PC-3 (cell line): ENCODE measurements at regions not wholly inside any gene's neighbourhood (a gene's known extent, or its start where the extent isn't known, plus 50 kb on each side); places are given as distances from the start of the nearest gene placed in this dataset.
"Not testable (repeated sequence)": the region's sequence is repeated elsewhere in the genome, so short reads cannot be mapped to it uniquely, and the experiment has no call there.

Source experiments
- ATAC-seq: fragments of 200-7000 bp; cut with Tn5 transposase; 2 replicates; pipeline ENCODE4 v1.9.1; 2020; ENCODE audit warnings: mild to moderate bottlenecking, moderate library complexity
- BruUV-seq: library from RNA; stranded (reverse); fragments of 400-500 nt; replicated peaks from 2 replicates; lab custom pipeline; 2021; lab: Mats Ljungman, UMichigan
- CTCF ChIA-PET: fragments of 300-600 bp; sonication (Branson Sonifier 250); formaldehyde crosslinking; loops from one replicate; lab custom pipeline; 2022; ENCODE audit warnings: antibody characterized with exemption; lab: Charles Lee
- POLR2A ChIA-PET: fragments of 300-600 bp; sonication (Branson Sonifier 250); formaldehyde crosslinking; loops from one replicate; lab custom pipeline; 2022; ENCODE audit warnings: antibody characterized with exemption; ENCODE audit not compliant: unreplicated experiment; lab: Charles Lee
- DNase-seq: peaks from one replicate; pipeline ENCODE4 v3.0.0-alpha.2; 2015
- H2AFZ ChIP-seq: fragments of 300-600 bp; sonication (generic); 2 replicates; pipeline ENCODE4 v1.6.0; 2016; ENCODE audit warnings: antibody characterized with exemption, low read length
- H3F3A ChIP-seq: fragments of 300-600 bp; sonication (generic); one replicate; pipeline ENCODE4 v1.6.0; 2017; ENCODE audit warnings: antibody characterized with exemption, low read length, control low read depth, mild to moderate bottlenecking; ENCODE audit not compliant: unreplicated experiment
- H3K27ac ChIP-seq: fragments of 300-600 bp; sonication (generic); 2 replicates; pipeline ENCODE4 v1.5.1; 2016; ENCODE audit warnings: mild to moderate bottlenecking, low read length
- H3K27me3 ChIP-seq: fragments of 300-600 bp; sonication (generic); 2 replicates; pipeline ENCODE4 v1.6.1; 2016; ENCODE audit warnings: low read length, mixed read lengths
- H3K36me3 ChIP-seq: fragments of 300-600 bp; sonication (generic); 2 replicates; pipeline ENCODE4 v1.6.1; 2016; ENCODE audit warnings: low read depth, mixed run types, low read length, mixed read lengths
- H3K4me1 ChIP-seq: fragments of 300-600 bp; sonication (generic); 2 replicates; pipeline ENCODE4 v1.5.1; 2016; ENCODE audit warnings: low read length; ENCODE audit not compliant: insufficient read depth
- H3K4me2 ChIP-seq: fragments of 300-600 bp; sonication (generic); 2 replicates; pipeline ENCODE4 v1.6.0; 2016; ENCODE audit warnings: low read length
- H3K4me3 ChIP-seq: fragments of 300-600 bp; sonication (generic); 2 replicates; pipeline ENCODE4 v1.5.1; 2016; ENCODE audit warnings: mild to moderate bottlenecking, low read length, mixed read lengths
- H3K79me2 ChIP-seq: fragments of 300-600 bp; sonication (generic); 2 replicates; pipeline ENCODE4 v1.6.1; 2017; ENCODE audit warnings: low read length, mixed read lengths
- H3K9ac ChIP-seq: fragments of 300-600 bp; sonication (generic); 2 replicates; pipeline ENCODE4 v1.6.0; 2016; ENCODE audit warnings: mild to moderate bottlenecking, low read length
- H3K9me2 ChIP-seq: fragments of 300-600 bp; sonication (generic); replicated peaks from 2 replicates; pipeline ENCODE4 v1.6.1; 2016; ENCODE audit warnings: mixed run types, low read length, mixed read lengths
- H3K9me3 ChIP-seq: fragments of 300-600 bp; sonication (generic); 2 replicates; pipeline ENCODE4 v1.6.1; 2016; ENCODE audit warnings: low read length, mixed read lengths
- H4K20me1 ChIP-seq: fragments of 300-600 bp; sonication (generic); 2 replicates; pipeline ENCODE4 v1.6.1; 2016; ENCODE audit warnings: low read length, mixed read lengths
- intact Hi-C: fragments of 100-400 bp; cut with micrococcal nuclease; formaldehyde crosslinking; loops from 2 replicates; pipeline ENCODE4 v1.9.0; 2023

DNA sequence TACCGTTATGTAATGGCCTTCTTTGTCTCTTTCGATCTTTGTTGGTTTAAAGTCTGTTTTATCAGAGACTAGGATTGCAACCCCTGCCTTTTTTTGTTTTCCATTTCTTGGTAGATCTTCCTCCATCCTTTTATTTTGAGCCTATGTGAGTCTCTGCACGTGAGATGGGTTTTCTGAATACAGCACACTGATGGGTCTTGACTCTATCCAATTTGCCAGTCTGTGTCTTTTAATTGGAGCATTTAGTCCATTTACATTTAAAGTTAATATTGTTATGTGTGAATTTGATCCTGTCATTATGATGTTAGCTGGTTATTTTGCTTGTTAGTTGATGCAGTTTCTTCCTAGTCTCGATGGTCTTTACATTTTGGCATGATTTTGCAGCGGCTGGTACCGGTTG is 69.9 kb downstream of the ADCYAP1 start:
- H3K79me2 ChIP-seq, H3F3A ChIP-seq, ATAC-seq, H3K27ac ChIP-seq, H3K9ac ChIP-seq, CTCF ChIA-PET, H3K27me3 ChIP-seq, DNase-seq, H3K9me2 ChIP-seq, POLR2A ChIA-PET, intact Hi-C loops, H3K4me3 ChIP-seq, H2AFZ ChIP-seq, H3K9me3 ChIP-seq, H4K20me1 ChIP-seq, H3K4me1 ChIP-seq, H3K36me3 ChIP-seq, BruUV-seq, H3K4me2 ChIP-seq: not testable (repeated sequence)

DNA sequence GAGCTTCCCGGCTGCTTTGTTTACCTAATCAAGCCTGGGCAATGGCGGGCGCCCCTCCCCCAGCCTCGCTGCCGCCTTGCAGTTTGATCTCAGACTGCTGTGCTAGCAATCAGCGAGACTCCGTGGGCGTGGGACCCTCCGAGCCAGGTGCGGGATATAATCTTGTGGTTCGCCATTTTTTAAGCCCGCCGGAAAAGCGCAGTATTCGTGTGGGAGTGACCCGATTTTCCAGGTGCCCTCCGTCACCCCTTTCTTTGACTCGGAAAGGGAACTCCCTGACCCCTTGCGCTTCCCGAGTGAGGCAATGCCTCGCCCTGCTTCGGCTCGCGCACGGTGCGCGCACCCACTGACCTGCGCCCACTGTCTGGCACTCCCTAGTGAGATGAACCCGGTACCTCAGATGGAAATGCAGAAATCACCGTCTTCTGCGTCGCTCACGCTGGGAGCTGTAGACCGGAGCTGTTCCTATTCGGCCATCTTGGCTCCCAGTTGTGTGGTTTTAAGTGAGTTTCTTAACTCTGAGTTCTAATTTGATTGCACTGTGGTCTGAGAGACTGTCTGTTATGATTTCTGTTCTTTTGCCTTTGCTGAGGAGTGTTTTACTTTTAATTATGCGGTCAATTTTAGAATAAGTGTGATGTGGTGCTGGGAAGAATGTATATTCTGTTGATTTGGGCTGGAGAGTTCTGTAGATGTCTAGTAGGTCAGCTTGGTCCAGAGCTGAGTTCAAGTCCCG is 71.9 kb downstream of the ADCYAP1 start:
- POLR2A ChIA-PET, DNase-seq, H3K27me3 ChIP-seq, H3K9me2 ChIP-seq, H3F3A ChIP-seq, H3K9me3 ChIP-seq, H3K27ac ChIP-seq, H3K36me3 ChIP-seq, H3K4me1 ChIP-seq, intact Hi-C loops, H4K20me1 ChIP-seq, H3K79me2 ChIP-seq: not testable (repeated sequence)
- H3K9ac ChIP-seq, result 0 out of 2 replicates have a peak overlapping the region, but pooled peaks have one; percentile 41
- peak overlapping the region; percentile 57 for H3K4me3 ChIP-seq
- TSS peak; percentile 74 for BruUV-seq
- ATAC-seq, result peak; percentile 40
- CTCF ChIA-PET, result interaction anchor here (0.6 kb wide), 1 partner anchor 1571 kb away, joined by 4 read pairs; no protein-coding TSS in a partner anchor
- H3K4me2 ChIP-seq, result peak overlapping the region; percentile 59
- 0 out of 2 replicates have a peak overlapping the region, but pooled peaks have one; percentile 53 for H2AFZ ChIP-seq

DNA sequence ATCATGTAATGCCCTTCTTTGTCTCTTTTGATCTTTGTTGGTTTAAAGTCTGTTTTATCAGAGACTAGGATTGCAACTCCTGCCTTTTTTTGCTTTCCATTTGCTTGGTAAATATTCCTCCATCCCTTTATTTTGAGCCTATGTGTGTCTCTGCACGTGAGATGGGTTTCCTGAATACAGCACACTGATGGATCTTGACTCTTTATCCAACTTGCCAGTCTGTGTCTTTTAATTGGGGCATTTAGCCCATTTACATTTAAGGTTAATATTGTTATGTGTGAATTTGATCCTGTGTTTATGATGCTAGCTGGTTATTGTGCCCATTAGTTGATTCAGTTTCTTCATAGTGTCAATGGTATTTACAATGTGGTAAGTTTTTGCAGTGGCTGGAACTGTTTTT is 72.7 kb downstream of the ADCYAP1 start:
- peak overlapping the region; percentile 59; the same call in 1 of the 2 replicates for H3K4me2 ChIP-seq
- H3K9me3 ChIP-seq, DNase-seq, H3K27me3 ChIP-seq, intact Hi-C loops, BruUV-seq, H3K27ac ChIP-seq, H3K79me2 ChIP-seq, H3K9me2 ChIP-seq, H4K20me1 ChIP-seq, H3F3A ChIP-seq, H2AFZ ChIP-seq, POLR2A ChIA-PET, H3K9ac ChIP-seq, ATAC-seq, H3K4me1 ChIP-seq, CTCF ChIA-PET, H3K36me3 ChIP-seq: not testable (repeated sequence)
- peak overlapping the region; percentile 57 for H3K4me3 ChIP-seq

DNA sequence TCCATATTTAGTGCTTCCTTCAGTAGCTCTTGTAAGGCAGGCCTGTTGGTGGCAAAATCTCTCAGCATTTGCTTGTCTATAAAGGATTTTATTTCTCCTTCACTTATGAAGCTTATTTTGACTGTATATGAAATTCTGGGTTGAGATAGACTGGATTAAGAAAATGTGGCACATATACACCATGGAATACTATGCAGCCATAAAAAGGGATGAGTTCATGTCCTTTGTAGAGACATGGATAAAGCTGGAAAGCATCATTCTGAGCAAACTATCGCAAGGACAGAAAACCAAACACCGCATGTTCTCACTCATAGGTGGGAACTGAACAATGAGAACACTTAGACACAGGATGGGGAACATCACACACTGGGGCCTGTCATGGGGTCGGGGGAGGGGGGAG is 73.1 kb downstream of the ADCYAP1 start:
- H3K4me1 ChIP-seq, H2AFZ ChIP-seq, H4K20me1 ChIP-seq, H3K36me3 ChIP-seq, H3K27ac ChIP-seq, BruUV-seq, DNase-seq, CTCF ChIA-PET, POLR2A ChIA-PET, ATAC-seq, intact Hi-C loops, H3K9me2 ChIP-seq, H3K27me3 ChIP-seq, H3K79me2 ChIP-seq, H3K4me2 ChIP-seq, H3K9ac ChIP-seq, H3F3A ChIP-seq, H3K9me3 ChIP-seq: not testable (repeated sequence)
- peak overlapping the region; percentile 57; the same call in 1 of the 2 replicates for H3K4me3 ChIP-seq
